GM19239 (cell line): ENCODE measurements at regions not wholly inside any gene's neighbourhood (a gene's known extent, or its start where the extent isn't known, plus 50 kb on each side); places are given as distances from the start of the nearest gene placed in this dataset.

Source experiments
- DNase-seq: peaks from one replicate; pipeline ENCODE4 v3.0.0; 2011; ENCODE audit warnings: low spot score; ENCODE audit not compliant: insufficient read length
- FAIRE-seq: peaks from 2 replicates; lab custom pipeline; 2011; peaks lifted over from hg19 to GRCh38; lab: Jason Lieb, UNC

GRCh38 chr2:219765231-219765911, 137.9 kb downstream of the SLC4A3 start:
- no peak for DNase-seq
- FAIRE-seq, result no peak

- FAIRE-seq (no peak), DNase-seq (no peak)
These were observed 139.2 kb downstream of the SLC4A3 start for GRCh38 chr2:219766658-219767057.

- DNase-seq (no peak), FAIRE-seq (no peak)
These were observed 141.9 kb downstream of the SLC4A3 start for GRCh38 chr2:219769090-219769910.

DNA sequence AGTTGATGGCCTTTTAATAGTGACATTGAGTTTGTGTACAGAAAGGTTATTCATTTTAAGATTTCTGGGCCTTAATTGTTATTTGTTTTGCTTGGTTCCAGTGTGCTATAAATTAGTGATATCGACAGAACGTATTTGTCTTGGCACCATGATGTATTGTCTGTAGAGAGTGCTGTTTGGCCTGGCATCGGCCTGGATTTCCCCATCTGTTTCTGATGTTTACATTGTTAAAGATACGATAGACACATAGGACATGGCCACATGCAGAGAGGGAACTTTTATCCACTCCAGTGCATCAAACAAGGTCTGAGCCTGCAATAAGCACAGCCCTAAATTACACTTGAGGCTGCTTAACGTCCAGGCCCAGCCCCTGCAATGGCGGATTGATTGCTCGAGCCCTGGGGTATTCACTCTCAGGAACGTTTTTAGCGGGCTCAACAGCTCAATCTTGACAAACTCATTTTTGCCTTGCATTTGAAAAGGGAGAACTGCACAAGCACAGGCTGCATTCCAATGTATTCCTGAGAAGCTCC, 144.7 kb downstream of the SLC4A3 start:
- FAIRE-seq (no peak), DNase-seq (no peak)

- DNase-seq (no peak), FAIRE-seq (no peak)
These were observed 145.3 kb downstream of the SLC4A3 start for GRCh38 chr2:219772697-219773096.

GRCh38 chr2:219775506-219775905, 148.1 kb downstream of the SLC4A3 start:
- FAIRE-seq (no peak), DNase-seq (no peak)

- DNase-seq (no peak), FAIRE-seq (no peak)
These were observed 150.0 kb downstream of the SLC4A3 start for GRCh38 chr2:219777388-219777787.

GRCh38 chr2:219778189-219778588, 150.8 kb downstream of the SLC4A3 start:
- no peak for FAIRE-seq

DNA sequence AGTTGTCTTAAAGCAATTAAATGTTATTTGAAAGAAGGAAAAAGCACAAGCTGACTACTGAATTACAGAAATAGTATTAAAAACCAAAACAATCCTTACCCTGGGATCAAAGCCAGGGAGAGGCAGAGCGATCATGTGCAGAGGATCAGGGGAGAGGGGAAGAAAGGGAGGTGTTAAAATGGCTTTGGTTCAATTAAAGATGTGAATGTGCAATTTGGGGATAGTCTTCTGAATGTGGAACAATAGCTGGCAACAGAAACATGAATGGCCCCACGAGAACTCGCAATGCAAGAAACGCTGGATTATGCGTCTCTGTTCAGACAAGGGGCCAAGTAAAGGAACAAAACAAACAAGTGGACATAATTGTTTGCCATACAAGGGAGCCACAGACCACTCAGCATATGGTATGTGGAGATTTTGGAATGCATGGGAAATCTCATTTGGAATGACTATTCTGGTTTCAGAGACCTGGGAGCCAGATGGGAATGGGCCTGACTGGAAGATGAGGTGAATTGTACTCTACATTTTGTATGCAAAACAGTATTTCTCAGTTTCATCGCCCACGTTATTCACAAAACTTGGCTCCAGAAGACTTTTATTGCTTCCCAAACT, 155.4 kb downstream of the SLC4A3 start:
- FAIRE-seq, result no peak
- DNase-seq, result no peak

More at GRCh38 chr2:219778189-219778588, 150.8 kb downstream of the SLC4A3 start:
- no peak for DNase-seq

GRCh38 chr2:219783359-219783975, 156.0 kb downstream of the SLC4A3 start:
- FAIRE-seq, result no peak
- DNase-seq, result no peak

- no peak for DNase-seq
- FAIRE-seq, result no peak
These were observed 156.7 kb downstream of the SLC4A3 start for GRCh38 chr2:219784178-219784577.

GRCh38 chr2:219789476-219789875, 162.0 kb downstream of the SLC4A3 start:
- DNase-seq, result no peak
- FAIRE-seq, result no peak

DNA sequence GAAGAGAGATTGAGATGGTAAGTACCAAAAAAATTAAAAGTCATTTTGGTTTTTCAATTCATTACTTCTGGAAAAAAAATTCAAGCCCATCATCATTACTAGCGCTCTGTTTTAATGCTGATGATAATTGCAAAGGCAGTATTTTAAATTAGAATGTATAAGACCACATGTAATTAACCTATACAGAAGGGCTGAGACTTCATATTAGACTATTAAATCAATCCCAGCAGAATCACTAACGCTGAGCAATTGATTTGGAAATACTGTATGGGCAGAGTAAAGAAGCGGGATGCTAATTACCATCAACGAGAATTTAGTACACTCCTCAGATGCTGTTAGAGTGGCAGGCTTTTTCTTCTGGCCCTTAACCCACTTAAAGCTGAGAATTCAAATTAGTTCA, 165.0 kb downstream of the SLC4A3 start:
- DNase-seq (no peak), FAIRE-seq (no peak)

GRCh38 chr2:219798430-219798829, 171.0 kb downstream of the SLC4A3 start:
- DNase-seq, result no peak
- no peak for FAIRE-seq

DNA sequence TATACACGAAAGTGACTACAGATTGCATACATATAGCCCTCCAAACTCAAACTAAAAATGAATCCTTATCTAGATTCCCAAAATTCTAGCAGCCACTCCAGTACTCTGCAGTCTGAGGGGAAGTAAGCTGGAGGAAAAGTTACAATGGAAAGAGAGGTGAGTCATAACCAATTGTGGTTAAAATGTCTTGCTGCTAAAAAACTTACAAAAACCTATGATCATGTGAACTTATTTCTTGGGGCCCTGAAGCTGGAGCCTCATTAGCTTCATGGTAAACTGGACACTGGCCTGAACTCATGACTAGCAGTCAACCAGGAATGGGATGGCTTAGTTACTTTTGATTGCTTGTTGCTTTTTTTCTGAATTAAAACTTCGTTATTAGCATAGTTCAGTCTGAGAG, 175.9 kb downstream of the SLC4A3 start:
- DNase-seq, result no peak
- no peak for FAIRE-seq

DNA sequence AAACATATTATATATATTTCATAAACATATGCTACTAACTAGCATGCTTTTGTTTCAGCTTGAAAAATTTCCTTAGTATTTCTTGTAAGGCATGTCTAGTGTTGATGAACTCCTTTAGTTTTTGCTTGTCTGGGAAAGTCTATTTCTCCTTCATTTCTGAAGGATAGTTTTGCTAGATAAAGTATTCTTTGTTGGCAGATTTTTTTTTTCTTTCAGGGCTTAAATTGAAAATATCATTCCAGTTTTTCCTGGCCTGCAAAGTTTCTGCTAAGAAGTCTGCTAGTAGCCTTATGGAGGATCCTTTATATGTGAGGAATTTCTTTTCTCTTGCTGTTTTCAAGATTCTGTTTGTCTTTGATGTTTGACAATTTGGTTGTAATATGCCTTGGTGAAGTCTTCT, 183.5 kb downstream of the SLC4A3 start:
- no peak for DNase-seq

GRCh38 chr2:219812672-219813071, 185.2 kb downstream of the SLC4A3 start:
- no peak for FAIRE-seq

More for the DNA sequence above, 183.5 kb downstream of the SLC4A3 start:
- no peak for FAIRE-seq

GRCh38 chr2:219820767-219821166, 193.3 kb downstream of the SLC4A3 start:
- FAIRE-seq (no peak), DNase-seq (no peak)

More at GRCh38 chr2:219812672-219813071, 185.2 kb downstream of the SLC4A3 start:
- no peak for DNase-seq

- DNase-seq (no peak), FAIRE-seq (no peak)
These were observed 196.1 kb downstream of the SLC4A3 start for GRCh38 chr2:219823574-219823973.

- no peak for DNase-seq
- FAIRE-seq, result no peak
These were observed 197.6 kb downstream of the SLC4A3 start for GRCh38 chr2:219824996-219825395.
